ENCODE measurements at regions not wholly inside any gene's neighbourhood (a gene's known extent, or its start where the extent isn't known, plus 50 kb on each side); places are given as distances from the start of the nearest gene placed in this dataset.

- no peak overlapping the region for H3K4me3 ChIP-seq (ENCODE audit: low read depth, low read length)
- DNase-seq (ENCODE audit: low read depth): no peak
- no peak for TF ChIP-seq CTCF (IDR thresholded peaks at IDR 0.05; ENCODE audit: insufficient read depth, low read depth, low read length)
Measured at GRCh38 chr5:157993201-157993600, 134.3 kb upstream of the CLINT1 start.

- TF ChIP-seq CTCF (IDR thresholded peaks at IDR 0.05; ENCODE audit: insufficient read depth, low read depth, low read length): no peak
- no peak overlapping the region for H3K4me3 ChIP-seq (ENCODE audit: low read depth, low read length)
- DNase-seq (ENCODE audit: low read depth): no peak
Measured at GRCh38 chr5:157990583-157991181, 131.7 kb upstream of the CLINT1 start.

GRCh38 chr5:157989296-157989695 is 130.4 kb upstream of the CLINT1 start:
- H3K4me3 ChIP-seq (ENCODE audit: low read depth, low read length): no peak overlapping the region
- no peak for DNase-seq (ENCODE audit: low read depth)
- TF ChIP-seq CTCF (IDR thresholded peaks at IDR 0.05; ENCODE audit: insufficient read depth, low read depth, low read length): no peak

GRCh38 chr5:157987259-157987658 is 128.3 kb upstream of the CLINT1 start:
- no peak for TF ChIP-seq CTCF (IDR thresholded peaks at IDR 0.05; ENCODE audit: insufficient read depth, low read depth, low read length)
- no peak for DNase-seq (ENCODE audit: low read depth)
- H3K4me3 ChIP-seq (ENCODE audit: low read depth, low read length): no peak overlapping the region

- TF ChIP-seq CTCF (IDR thresholded peaks at IDR 0.05; ENCODE audit: insufficient read depth, low read depth, low read length): no peak
- H3K4me3 ChIP-seq (ENCODE audit: low read depth, low read length): no peak overlapping the region
- no peak for DNase-seq (ENCODE audit: low read depth)
Measured at GRCh38 chr5:157986431-157986990, 127.6 kb upstream of the CLINT1 start.

GRCh38 chr5:157984611-157985010 is 125.7 kb upstream of the CLINT1 start:
- no peak for DNase-seq (ENCODE audit: low read depth)
- H3K4me3 ChIP-seq (ENCODE audit: low read depth, low read length): no peak overlapping the region
- no peak for TF ChIP-seq CTCF (IDR thresholded peaks at IDR 0.05; ENCODE audit: insufficient read depth, low read depth, low read length)
